ENCODE measurements at regions not wholly inside any gene's neighbourhood (a gene's known extent, or its start where the extent isn't known, plus 50 kb on each side); places are given as distances from the start of the nearest gene placed in this dataset.

DNA sequence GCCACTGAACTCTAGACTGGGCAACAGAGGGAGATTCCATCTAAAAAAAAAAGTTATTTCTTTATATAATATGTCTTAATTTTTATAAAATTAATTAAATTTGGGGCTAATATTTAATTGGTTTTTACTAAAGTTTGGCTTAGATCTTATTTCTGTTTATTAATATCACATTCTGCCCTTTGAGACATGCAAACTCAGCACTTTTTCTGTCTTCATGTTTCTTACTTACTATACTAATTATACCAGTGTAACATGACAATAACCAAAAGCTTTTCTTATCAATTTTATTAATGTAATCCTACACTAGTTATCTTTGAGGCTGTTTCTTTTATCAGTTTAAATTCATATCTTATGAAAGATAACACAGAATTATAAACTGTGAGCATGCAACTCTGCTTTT is 475.9 kb upstream of the GRID2 start:
- Histone ChIP-seq H3K4me3 (ENCODE audit: low read length in 2 of 2) (no peak overlapping the region), H3K27me3 (ENCODE audit: control insufficient read depth in 2 of 2, insufficient read depth in 1 of 2, low read length in 1 of 2) (no peaks in the 10 kb centered on the region), H3K4me1 (ENCODE audit: control insufficient read depth in 2 of 2, insufficient read depth in 2 of 2, low read length in 2 of 2) (no peaks in the 10 kb centered on the region), H3K27ac (ENCODE audit: low read depth in 1 of 2, low read length in 1 of 2) (no peak overlapping the region), H3K36me3 (ENCODE audit: control insufficient read depth in 2 of 2, insufficient read depth in 2 of 2, low read length in 1 of 2) (no peaks in the 10 kb centered on the region), H3K9me3 (ENCODE audit: control insufficient read depth in 2 of 2, insufficient read depth in 1 of 2, low read length in 1 of 2) (peaks cover 0 to 8% of the 10 kb centered on the region in 2 donors)
- no peak for DNase-seq (ENCODE audit: low read depth in 6 of 9, low spot score in 9 of 9)

DNA sequence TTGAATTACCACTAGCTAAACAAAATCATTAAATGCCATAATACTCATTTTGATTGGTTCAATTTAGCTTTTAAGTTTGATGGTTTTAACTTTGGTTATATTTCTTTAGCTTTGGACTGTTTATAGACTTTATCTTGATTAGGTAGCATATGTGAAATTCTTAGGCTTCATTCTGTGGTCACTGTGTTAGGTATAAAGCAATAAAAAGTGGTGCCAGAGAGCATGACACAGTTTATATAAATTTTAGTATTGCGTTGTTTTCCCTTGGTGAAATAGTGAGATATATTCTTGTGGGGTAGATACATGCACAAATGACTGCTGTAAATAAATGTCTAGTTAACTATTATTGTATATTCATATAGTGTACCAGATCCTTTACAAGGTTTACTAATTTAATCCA is 474.2 kb upstream of the GRID2 start:
- H3K9me3 ChIP-seq (ENCODE audit: control insufficient read depth in 2 of 2, insufficient read depth in 1 of 2, low read length in 1 of 2): peaks cover 1 to 14% of the 10 kb centered on the region in 2 donors
- no peak overlapping the region for H3K27ac ChIP-seq (ENCODE audit: low read depth in 1 of 2, low read length in 1 of 2)
- H3K36me3 ChIP-seq (ENCODE audit: control insufficient read depth in 2 of 2, insufficient read depth in 2 of 2, low read length in 1 of 2): no peaks in the 10 kb centered on the region
- DNase-seq (ENCODE audit: low read depth in 6 of 9, low spot score in 9 of 9): no peak
- no peaks in the 10 kb centered on the region for H3K27me3 ChIP-seq (ENCODE audit: control insufficient read depth in 2 of 2, insufficient read depth in 1 of 2, low read length in 1 of 2)
- H3K4me3 ChIP-seq (ENCODE audit: low read length in 2 of 2): no peak overlapping the region
- 100% methylated on average over 1 of the region's 1 CpG for WGBS
- H3K4me1 ChIP-seq (ENCODE audit: control insufficient read depth in 2 of 2, insufficient read depth in 2 of 2, low read length in 2 of 2): no peaks in the 10 kb centered on the region

- 86% methylated on average over 4 of the region's 4 CpGs for WGBS
- Histone ChIP-seq H3K4me1 (ENCODE audit: control insufficient read depth in 2 of 2, insufficient read depth in 2 of 2, low read length in 2 of 2) (no peaks in the 10 kb centered on the region), H3K27ac (ENCODE audit: low read depth in 1 of 2, low read length in 1 of 2) (no peak overlapping the region), H3K4me3 (ENCODE audit: low read length in 2 of 2) (no peak overlapping the region), H3K9me3 (ENCODE audit: control insufficient read depth in 2 of 2, insufficient read depth in 1 of 2, low read length in 1 of 2) (peaks cover 1 to 20% of the 10 kb centered on the region in 2 donors), H3K27me3 (ENCODE audit: control insufficient read depth in 2 of 2, insufficient read depth in 1 of 2, low read length in 1 of 2) (no peaks in the 10 kb centered on the region), H3K36me3 (ENCODE audit: control insufficient read depth in 2 of 2, insufficient read depth in 2 of 2, low read length in 1 of 2) (no peaks in the 10 kb centered on the region)
- no peak for DNase-seq (ENCODE audit: low read depth in 6 of 9, low spot score in 9 of 9)
Measured at GRCh38 chr4:91830681-91831395, 472.9 kb upstream of the GRID2 start.

DNA sequence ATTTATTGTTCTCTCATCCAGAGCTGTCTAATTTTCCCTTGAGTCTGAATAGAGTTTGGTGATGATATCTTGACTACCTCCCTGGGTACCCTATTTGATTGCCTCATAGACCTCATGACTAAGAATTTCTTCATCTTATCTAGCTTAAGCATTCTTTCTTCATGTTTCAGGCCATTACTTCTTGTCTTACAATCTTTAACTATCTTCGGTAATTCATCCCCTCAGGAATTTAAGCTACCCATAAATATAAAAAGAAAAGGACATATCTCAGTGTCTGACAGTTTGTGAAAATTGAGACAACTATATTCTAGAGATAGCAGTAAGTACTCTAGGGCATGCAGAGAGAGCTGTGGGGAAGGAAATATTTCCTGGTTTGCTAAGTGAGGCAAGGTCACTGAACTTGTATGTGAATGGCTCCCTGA is 466.1 kb upstream of the GRID2 start:
- Histone ChIP-seq H3K4me1 (ENCODE audit: control insufficient read depth in 2 of 2, insufficient read depth in 2 of 2, low read length in 2 of 2) (no peaks in the 10 kb centered on the region), H3K27ac (ENCODE audit: low read depth in 1 of 2, low read length in 1 of 2) (no peak overlapping the region), H3K27me3 (ENCODE audit: control insufficient read depth in 2 of 2, insufficient read depth in 1 of 2, low read length in 1 of 2) (no peaks in the 10 kb centered on the region), H3K9me3 (ENCODE audit: control insufficient read depth in 2 of 2, insufficient read depth in 1 of 2, low read length in 1 of 2) (peaks cover 1 to 11% of the 10 kb centered on the region in 2 donors), H3K4me3 (ENCODE audit: low read length in 2 of 2) (no peak overlapping the region), H3K36me3 (ENCODE audit: control insufficient read depth in 2 of 2, insufficient read depth in 2 of 2, low read length in 1 of 2) (no peaks in the 10 kb centered on the region)
- WGBS: 82% methylated on average over 1 of the region's 1 CpG
- no peak for DNase-seq (ENCODE audit: low read depth in 6 of 9, low spot score in 9 of 9)

- peaks cover 0 to 11% of the 10 kb centered on the region in 2 donors for H3K9me3 ChIP-seq (ENCODE audit: control insufficient read depth in 2 of 2, insufficient read depth in 1 of 2, low read length in 1 of 2)
- no peak overlapping the region for H3K27ac ChIP-seq (ENCODE audit: low read depth in 1 of 2, low read length in 1 of 2)
- H3K36me3 ChIP-seq (ENCODE audit: control insufficient read depth in 2 of 2, insufficient read depth in 2 of 2, low read length in 1 of 2): no peaks in the 10 kb centered on the region
- WGBS: 75% methylated on average over 2 of the region's 2 CpGs
- H3K4me1 ChIP-seq (ENCODE audit: control insufficient read depth in 2 of 2, insufficient read depth in 2 of 2, low read length in 2 of 2): no peaks in the 10 kb centered on the region
- H3K4me3 ChIP-seq (ENCODE audit: low read length in 2 of 2): no peak overlapping the region
- no peak for DNase-seq (ENCODE audit: low read depth in 6 of 9, low spot score in 9 of 9)
- H3K27me3 ChIP-seq (ENCODE audit: control insufficient read depth in 2 of 2, insufficient read depth in 1 of 2, low read length in 1 of 2): no peaks in the 10 kb centered on the region
Measured at GRCh38 chr4:91838181-91838861, 465.4 kb upstream of the GRID2 start.

GRCh38 chr4:91840359-91840758 is 463.4 kb upstream of the GRID2 start:
- Histone ChIP-seq H3K9me3 (ENCODE audit: control insufficient read depth in 2 of 2, insufficient read depth in 1 of 2, low read length in 1 of 2) (no peaks in the 10 kb centered on the region), H3K27me3 (ENCODE audit: control insufficient read depth in 2 of 2, insufficient read depth in 1 of 2, low read length in 1 of 2) (no peaks in the 10 kb centered on the region), H3K4me1 (ENCODE audit: control insufficient read depth in 2 of 2, insufficient read depth in 2 of 2, low read length in 2 of 2) (no peaks in the 10 kb centered on the region), H3K4me3 (ENCODE audit: low read length in 2 of 2) (no peak overlapping the region), H3K27ac (ENCODE audit: low read depth in 1 of 2, low read length in 1 of 2) (no peak overlapping the region), H3K36me3 (ENCODE audit: control insufficient read depth in 2 of 2, insufficient read depth in 2 of 2, low read length in 1 of 2) (no peaks in the 10 kb centered on the region)
- DNase-seq (ENCODE audit: low read depth in 6 of 9, low spot score in 9 of 9): no peak
- WGBS: 84% methylated on average over 2 of the region's 2 CpGs

DNA sequence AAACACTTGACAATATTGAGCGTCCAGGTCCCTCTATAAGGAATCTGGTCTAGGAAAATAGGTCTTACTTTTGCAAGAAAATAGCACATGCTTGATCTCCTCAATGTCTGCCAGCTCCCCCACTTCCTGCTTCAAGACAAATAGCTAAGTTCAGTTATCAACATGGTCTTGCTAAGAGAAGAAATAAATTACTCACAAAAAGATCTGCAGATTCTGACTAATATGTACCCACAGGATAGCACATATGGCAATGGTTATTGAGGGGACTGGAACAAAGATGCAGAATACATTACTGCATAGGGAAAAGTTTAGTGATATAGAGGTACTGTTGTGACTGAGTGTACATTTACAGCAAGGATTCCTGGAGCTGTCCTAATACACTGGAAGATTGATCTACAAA is 457.5 kb upstream of the GRID2 start:
- Histone ChIP-seq H3K27me3 (ENCODE audit: control insufficient read depth in 2 of 2, insufficient read depth in 1 of 2, low read length in 1 of 2) (no peaks in the 10 kb centered on the region), H3K27ac (ENCODE audit: low read depth in 1 of 2, low read length in 1 of 2) (no peak overlapping the region), H3K9me3 (ENCODE audit: control insufficient read depth in 2 of 2, insufficient read depth in 1 of 2, low read length in 1 of 2) (no peaks in the 10 kb centered on the region), H3K36me3 (ENCODE audit: control insufficient read depth in 2 of 2, insufficient read depth in 2 of 2, low read length in 1 of 2) (no peaks in the 10 kb centered on the region), H3K4me3 (ENCODE audit: low read length in 2 of 2) (no peak overlapping the region), H3K4me1 (ENCODE audit: control insufficient read depth in 2 of 2, insufficient read depth in 2 of 2, low read length in 2 of 2) (no peaks in the 10 kb centered on the region)
- no peak for DNase-seq (ENCODE audit: low read depth in 6 of 9, low spot score in 9 of 9)
- WGBS: 79% methylated on average over 1 of the region's 1 CpG

DNA sequence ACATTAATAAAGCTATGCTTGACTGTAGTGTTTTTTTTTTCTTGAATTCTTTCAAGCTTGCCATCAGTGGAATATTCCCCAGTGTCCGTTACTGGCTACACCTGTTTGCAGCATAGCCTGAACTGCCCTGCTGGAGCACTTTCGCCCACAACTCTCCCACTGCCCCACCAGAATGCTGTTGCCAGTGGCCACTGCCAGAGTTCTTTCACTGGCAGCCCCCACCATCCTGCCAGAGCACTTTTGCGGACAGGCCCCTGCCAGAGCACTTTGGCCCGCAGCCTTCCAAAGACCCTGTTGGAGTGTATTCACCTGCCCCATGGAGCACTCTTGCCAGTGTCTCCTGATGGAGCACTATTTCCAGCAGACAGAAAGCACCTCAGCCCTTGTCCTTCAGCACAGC is 452.3 kb upstream of the GRID2 start:
- H3K27me3 ChIP-seq (ENCODE audit: control insufficient read depth in 2 of 2, insufficient read depth in 1 of 2, low read length in 1 of 2): no peaks in the 10 kb centered on the region
- 81% methylated on average over 4 of the region's 4 CpGs for whole genome bisulfite sequencing
- no peaks in the 10 kb centered on the region for H3K36me3 ChIP-seq (ENCODE audit: control insufficient read depth in 2 of 2, insufficient read depth in 2 of 2, low read length in 1 of 2)
- H3K4me3 ChIP-seq (ENCODE audit: low read length in 2 of 2): no peak overlapping the region
- H3K4me1 ChIP-seq (ENCODE audit: control insufficient read depth in 2 of 2, insufficient read depth in 2 of 2, low read length in 2 of 2): no peaks in the 10 kb centered on the region
- no peak for DNase-seq (ENCODE audit: low read depth in 6 of 9, low spot score in 9 of 9)
- peaks cover 3 to 5% of the 10 kb centered on the region in 2 donors for H3K9me3 ChIP-seq (ENCODE audit: control insufficient read depth in 2 of 2, insufficient read depth in 1 of 2, low read length in 1 of 2)
- H3K27ac ChIP-seq (ENCODE audit: low read depth in 1 of 2, low read length in 1 of 2): no peak overlapping the region

GRCh38 chr4:91887926-91888325 is 415.8 kb upstream of the GRID2 start:
- no peaks in the 10 kb centered on the region for H3K36me3 ChIP-seq (ENCODE audit: control insufficient read depth in 2 of 2, insufficient read depth in 2 of 2, low read length in 1 of 2)
- H3K9me3 ChIP-seq (ENCODE audit: control insufficient read depth in 2 of 2, insufficient read depth in 1 of 2, low read length in 1 of 2): no peaks in the 10 kb centered on the region
- no peaks in the 10 kb centered on the region for H3K4me1 ChIP-seq (ENCODE audit: control insufficient read depth in 2 of 2, insufficient read depth in 2 of 2, low read length in 2 of 2)
- no peak overlapping the region for H3K4me3 ChIP-seq (ENCODE audit: low read length in 2 of 2)
- H3K27ac ChIP-seq (ENCODE audit: low read depth in 1 of 2, low read length in 1 of 2): no peak overlapping the region
- no peaks in the 10 kb centered on the region for H3K27me3 ChIP-seq (ENCODE audit: control insufficient read depth in 2 of 2, insufficient read depth in 1 of 2, low read length in 1 of 2)
- no peak for DNase-seq (ENCODE audit: low read depth in 6 of 9, low spot score in 9 of 9)
- 82% methylated on average over 1 of the region's 1 CpG for WGBS
